GM19328 (cell line): ENCODE measurements at regions not wholly inside any gene's neighbourhood (a gene's known extent, or its start where the extent isn't known, plus 50 kb on each side); places are given as distances from the start of the nearest gene placed in this dataset.

ENCODE experiments used
- ATAC-seq: cut with Tn5 transposase; IDR thresholded peaks from one replicate; pipeline ENCODE4 v1.9.1; 2021; ENCODE audit warnings: mild to moderate bottlenecking, moderate library complexity; ENCODE audit not compliant: unreplicated experiment

- no peak for ATAC-seq
These were observed 471.0 kb downstream of the SH2D4B start for GRCh38 chr10:81008726-81009125.

DNA sequence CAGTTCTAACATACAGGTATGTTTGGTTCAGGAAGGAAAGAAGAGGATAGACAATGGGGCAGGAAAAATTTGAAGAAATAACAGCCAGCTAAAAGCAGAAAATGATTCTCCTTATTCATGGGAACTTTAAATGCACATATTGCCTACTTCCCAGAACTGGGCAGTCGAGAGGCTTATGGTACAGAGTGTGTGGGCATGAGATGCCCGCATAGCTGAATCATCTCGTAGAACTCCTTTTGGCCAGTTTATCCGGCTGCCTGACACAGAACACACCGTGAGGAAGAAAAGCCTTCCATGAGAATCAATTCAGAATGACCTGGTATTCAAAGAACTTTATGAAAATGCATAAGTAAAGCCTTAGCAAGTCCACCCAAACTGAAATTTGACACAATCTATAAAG is 471.6 kb downstream of the SH2D4B start:
- ATAC-seq: no peak

DNA sequence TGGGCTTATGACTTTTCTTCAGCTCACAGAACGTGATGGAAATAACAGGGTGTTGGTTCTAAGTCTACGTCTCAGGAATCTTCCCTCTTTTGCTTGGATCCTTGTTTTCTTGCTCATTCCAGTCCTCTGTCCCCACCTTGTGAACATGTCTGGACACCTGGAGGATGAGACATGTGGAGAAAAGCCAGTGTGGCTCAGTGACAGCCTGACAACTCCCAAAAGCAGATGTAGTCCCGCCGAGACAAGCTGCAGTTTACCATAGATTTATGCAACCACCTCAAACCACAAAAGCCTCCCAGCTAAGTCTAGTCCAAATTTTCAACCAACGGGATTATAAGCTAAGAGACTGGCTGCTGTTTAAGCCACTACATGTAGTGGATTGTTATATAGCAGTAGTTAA is 476.1 kb downstream of the SH2D4B start:
- ATAC-seq: no peak

- ATAC-seq: no peak
These were observed 481.6 kb downstream of the SH2D4B start for GRCh38 chr10:81019029-81019890.

DNA sequence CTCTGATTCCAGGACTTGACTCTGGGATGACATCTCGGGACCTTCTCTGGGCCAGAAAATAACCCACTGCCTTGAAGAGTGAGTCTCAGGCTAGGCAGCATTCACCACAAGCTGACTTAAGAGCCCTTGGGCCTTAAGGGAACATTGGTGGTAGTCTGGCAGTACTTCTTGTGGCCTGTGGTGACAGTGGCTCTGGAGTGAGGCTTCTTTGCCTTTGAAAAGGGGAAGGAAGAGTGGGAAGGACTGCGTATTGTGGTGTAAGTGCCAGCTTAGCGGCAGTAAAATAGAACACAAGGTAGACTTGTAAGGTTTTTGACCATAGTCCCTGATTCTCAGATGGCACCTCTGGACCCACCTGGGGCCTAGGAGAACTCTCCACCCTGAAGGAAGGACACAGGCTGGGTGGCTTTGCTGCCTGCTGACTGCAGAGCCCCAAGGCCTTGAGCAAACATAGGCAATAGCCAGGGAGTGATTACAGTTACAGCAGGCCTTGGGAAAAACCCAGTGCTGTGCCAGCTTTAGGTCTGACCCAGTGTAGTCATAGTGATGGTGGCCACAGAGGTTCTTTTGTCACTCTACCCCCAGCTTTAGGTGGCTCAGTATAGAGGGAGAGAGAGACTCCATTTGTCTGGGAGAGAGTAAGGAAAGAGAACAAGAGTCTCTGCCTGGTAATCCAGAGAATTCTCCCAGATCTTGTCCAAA is 483.9 kb downstream of the SH2D4B start:
- ATAC-seq: no peak

- ATAC-seq: no peak
These were observed 488.9 kb downstream of the SH2D4B start for GRCh38 chr10:81026591-81026990.

DNA sequence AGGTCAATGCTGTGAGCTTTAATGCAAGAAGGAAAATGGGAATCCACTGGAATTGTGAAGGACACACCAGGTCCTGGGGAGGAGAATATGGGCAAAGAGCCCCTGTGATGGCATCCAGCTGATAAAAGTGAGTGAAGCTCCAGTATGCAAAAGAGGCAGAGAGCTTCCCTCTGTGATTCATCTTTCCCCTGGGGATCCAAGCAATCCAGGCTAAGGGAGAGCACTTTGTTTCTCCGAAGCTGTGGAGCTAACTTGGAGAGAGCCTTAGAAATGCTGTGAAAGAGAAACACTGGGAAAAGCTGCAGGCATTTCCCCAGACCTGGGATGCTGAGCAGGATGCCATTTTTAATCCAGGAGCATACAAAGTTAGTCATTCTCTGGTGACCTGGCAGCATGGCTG is 489.5 kb downstream of the SH2D4B start:
- ATAC-seq: no peak

GRCh38 chr10:81027706-81028105 is 490.0 kb downstream of the SH2D4B start:
- no peak for ATAC-seq

- peak; percentile 57 for ATAC-seq
These were observed 494.1 kb downstream of the SH2D4B start for GRCh38 chr10:81031774-81032173.

GRCh38 chr10:81034383-81034782 is 496.7 kb downstream of the SH2D4B start:
- ATAC-seq: no peak

- ATAC-seq: peak; percentile 78
These were observed 498.6 kb downstream of the SH2D4B start for GRCh38 chr10:81036257-81036656.

DNA sequence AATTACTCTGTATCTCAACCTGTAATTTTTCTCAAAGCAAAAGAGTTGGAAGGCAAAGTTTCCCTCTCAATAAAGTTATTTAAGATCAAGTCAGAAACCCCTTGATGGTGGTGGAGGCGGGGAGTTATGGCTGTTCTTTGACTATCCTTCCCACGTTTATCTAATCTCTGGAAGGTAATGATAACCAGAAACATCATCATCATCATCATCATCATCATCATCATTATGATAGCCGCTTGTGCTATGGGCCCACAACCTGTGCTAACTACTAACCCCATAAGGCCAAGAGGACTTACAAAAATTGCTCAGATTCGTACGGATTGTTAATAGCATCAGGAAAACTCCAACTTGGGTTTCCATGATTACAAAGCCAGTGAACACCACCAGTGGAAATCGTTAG is 502.3 kb downstream of the SH2D4B start:
- no peak for ATAC-seq

DNA sequence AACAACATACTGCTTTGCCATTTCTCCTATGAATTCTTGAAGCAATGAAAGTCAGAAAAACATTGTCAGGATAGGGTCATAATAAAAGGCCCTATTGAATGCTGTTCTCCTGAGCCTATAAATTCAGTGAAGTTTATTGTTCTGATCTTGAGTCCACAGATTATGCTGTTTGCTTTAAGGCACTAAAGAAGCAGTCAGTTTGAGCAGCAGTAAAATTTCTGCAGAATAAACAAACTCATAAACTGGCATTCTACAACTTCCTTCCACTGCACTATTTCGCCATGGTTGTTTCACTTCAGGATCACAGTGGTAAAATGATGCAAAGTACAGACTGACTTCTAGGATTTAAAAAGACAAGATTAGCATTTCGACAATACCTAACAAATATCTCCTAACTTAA is 503.2 kb downstream of the SH2D4B start:
- ATAC-seq: no peak

- no peak for ATAC-seq
These were observed 504.9 kb downstream of the SH2D4B start for GRCh38 chr10:81042647-81043046.

DNA sequence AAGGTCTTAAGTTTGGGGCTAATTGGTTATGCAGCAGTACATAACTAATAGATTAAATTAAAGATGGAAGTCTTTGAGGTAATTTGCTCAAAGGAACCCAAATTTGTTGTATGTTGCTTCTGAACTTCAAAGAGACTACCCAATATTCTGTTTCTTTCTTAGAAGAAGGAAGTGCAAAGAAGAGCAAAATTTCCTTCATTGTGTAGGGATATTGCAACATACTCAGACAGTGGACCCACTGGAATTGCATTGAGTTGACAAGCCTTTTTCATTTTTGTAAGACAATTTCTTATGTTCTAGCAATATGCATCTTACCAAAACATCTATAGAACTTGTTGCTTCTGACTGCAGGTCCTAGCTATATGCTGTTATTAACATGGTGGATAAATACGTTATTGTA is 527.8 kb downstream of the SH2D4B start:
- no peak for ATAC-seq

- ATAC-seq: no peak
These were observed 530.8 kb downstream of the SH2D4B start for GRCh38 chr10:81068460-81068859.

GRCh38 chr10:81071087-81071796 is 533.5 kb downstream of the SH2D4B start:
- no peak for ATAC-seq

DNA sequence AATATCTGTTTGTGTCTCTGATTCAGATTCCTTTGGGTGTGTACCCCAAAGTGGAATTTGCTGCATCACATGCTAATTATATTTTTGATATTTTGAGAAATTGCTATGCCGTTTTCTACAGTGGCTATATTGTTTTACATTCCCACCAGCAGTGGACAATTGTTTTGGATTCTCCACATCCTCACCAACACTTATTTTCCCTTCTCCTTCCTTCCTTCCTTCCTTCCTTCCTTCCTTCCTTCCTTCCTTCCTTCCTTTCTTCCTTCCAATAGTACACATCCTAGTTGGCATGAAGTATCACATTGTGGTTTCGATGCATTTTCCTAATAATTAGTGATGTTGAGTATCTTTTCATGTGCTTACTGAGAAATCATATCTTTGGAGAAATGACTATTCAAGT is 535.5 kb downstream of the SH2D4B start:
- ATAC-seq: no peak

GRCh38 chr10:81081887-81082620 is 544.4 kb downstream of the SH2D4B start:
- ATAC-seq: peak; percentile 55

- no peak for ATAC-seq
These were observed 545.1 kb downstream of the SH2D4B start for GRCh38 chr10:81082621-81083376.
